ENCODE measurements at regions not wholly inside any gene's neighbourhood (a gene's known extent, or its start where the extent isn't known, plus 50 kb on each side); places are given as distances from the start of the nearest gene placed in this dataset.
"Not testable (repeated sequence)": the region's sequence is repeated elsewhere in the genome, so short reads cannot be mapped to it uniquely, and the experiment has no call there.

GRCh38 chr2:158866082-158866481 is 71.0 kb downstream of the DAPL1 start:
- H3K4me1 Mint-ChIP-seq; H3K9me3 Mint-ChIP-seq; H3K4me3 Mint-ChIP-seq; H3K27me3 Mint-ChIP-seq; H3K27ac Mint-ChIP-seq; H3K36me3 Mint-ChIP-seq (ENCODE audit: low read depth); ATAC-seq (replicated peaks): not testable (repeated sequence)

- H3K27me3 Mint-ChIP-seq; ATAC-seq (replicated peaks); H3K9me3 Mint-ChIP-seq; H3K27ac Mint-ChIP-seq; H3K36me3 Mint-ChIP-seq (ENCODE audit: low read depth); H3K4me1 Mint-ChIP-seq; H3K4me3 Mint-ChIP-seq: not testable (repeated sequence)
These were observed 72.5 kb downstream of the DAPL1 start for GRCh38 chr2:158867531-158868191.

DNA sequence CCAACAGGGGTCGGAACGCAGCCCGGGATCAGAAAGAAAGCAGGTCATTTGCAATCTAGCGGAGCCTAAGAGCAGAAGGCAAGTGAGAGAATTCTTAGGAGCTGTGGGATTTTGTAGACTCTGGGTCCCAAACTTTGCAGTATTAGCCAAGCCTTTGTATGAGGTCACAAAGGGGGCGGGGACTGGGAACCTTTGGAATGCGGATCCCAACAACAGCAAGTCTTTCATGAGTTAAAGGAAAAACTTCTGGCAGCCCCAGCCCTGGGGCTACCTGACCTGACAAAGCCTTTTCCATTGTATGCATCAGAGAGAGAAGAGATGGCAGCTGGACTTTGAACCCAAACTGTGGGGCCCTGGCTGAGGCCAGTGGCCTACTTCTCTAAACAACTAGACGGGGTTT is 73.3 kb downstream of the DAPL1 start:
- not testable (repeated sequence) for H3K36me3 Mint-ChIP-seq (ENCODE audit: low read depth); H3K9me3 Mint-ChIP-seq; H3K4me1 Mint-ChIP-seq; H3K4me3 Mint-ChIP-seq; ATAC-seq (replicated peaks); H3K27ac Mint-ChIP-seq; H3K27me3 Mint-ChIP-seq

GRCh38 chr2:158869122-158869521 is 74.0 kb downstream of the DAPL1 start:
- ATAC-seq (replicated peaks); H3K27me3 Mint-ChIP-seq; H3K9me3 Mint-ChIP-seq; H3K36me3 Mint-ChIP-seq (ENCODE audit: low read depth); H3K27ac Mint-ChIP-seq; H3K4me1 Mint-ChIP-seq; H3K4me3 Mint-ChIP-seq: not testable (repeated sequence)

- H3K9me3 Mint-ChIP-seq; ATAC-seq (replicated peaks); H3K36me3 Mint-ChIP-seq (ENCODE audit: low read depth); H3K4me1 Mint-ChIP-seq; H3K27me3 Mint-ChIP-seq; H3K4me3 Mint-ChIP-seq; H3K27ac Mint-ChIP-seq: not testable (repeated sequence)
These were observed 74.5 kb downstream of the DAPL1 start for GRCh38 chr2:158869609-158870008.

DNA sequence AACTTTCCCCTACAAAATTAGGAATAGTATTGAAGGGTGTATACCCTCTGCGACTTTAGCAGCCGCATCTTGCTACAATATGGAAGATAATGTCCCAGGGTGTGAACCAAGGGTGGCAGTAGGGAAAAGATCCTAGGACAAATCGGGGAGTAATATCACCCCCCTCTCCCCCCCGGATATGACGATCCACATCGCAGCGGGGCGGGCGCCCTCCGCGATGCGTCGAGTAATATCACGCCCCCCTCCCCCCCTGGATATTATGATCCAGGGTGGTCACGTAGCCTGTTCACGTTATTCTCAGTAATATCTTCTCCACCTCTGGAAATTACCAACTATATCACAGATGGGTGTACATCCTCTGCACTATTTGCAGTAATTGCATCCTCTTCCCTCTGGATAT is 82.9 kb downstream of the DAPL1 start:
- no peaks in the 10 kb centered on the region for H3K9me3 Mint-ChIP-seq
- H3K27me3 Mint-ChIP-seq: no peaks in the 10 kb centered on the region
- no peaks in the 10 kb centered on the region for H3K36me3 Mint-ChIP-seq (ENCODE audit: low read depth)
- no peak overlapping the region for H3K27ac Mint-ChIP-seq
- no peaks in the 10 kb centered on the region for H3K4me1 Mint-ChIP-seq
- H3K4me3 Mint-ChIP-seq: no peak overlapping the region
- no peak for ATAC-seq (replicated peaks)

GRCh38 chr2:158879229-158879903 is 84.2 kb downstream of the DAPL1 start:
- no peak overlapping the region for H3K4me3 Mint-ChIP-seq
- H3K9me3 Mint-ChIP-seq: no peaks in the 10 kb centered on the region
- no peak for ATAC-seq (replicated peaks)
- no peak overlapping the region for H3K27ac Mint-ChIP-seq
- H3K27me3 Mint-ChIP-seq: no peaks in the 10 kb centered on the region
- H3K36me3 Mint-ChIP-seq (ENCODE audit: low read depth): no peaks in the 10 kb centered on the region
- H3K4me1 Mint-ChIP-seq: no peaks in the 10 kb centered on the region

GRCh38 chr2:158882297-158882696 is 86.1 kb upstream of the TANC1 start:
- no peak for ATAC-seq (replicated peaks)
- Mint-ChIP-seq H3K27me3 (peaks cover 6% of the 10 kb centered on the region), H3K9me3 (no peaks in the 10 kb centered on the region), H3K4me3 (no peak overlapping the region), H3K4me1 (no peaks in the 10 kb centered on the region), H3K36me3 (ENCODE audit: low read depth) (no peaks in the 10 kb centered on the region), H3K27ac (no peak overlapping the region)

- not testable (repeated sequence) for H3K27ac Mint-ChIP-seq; ATAC-seq (replicated peaks); H3K4me3 Mint-ChIP-seq; H3K36me3 Mint-ChIP-seq (ENCODE audit: low read depth); H3K4me1 Mint-ChIP-seq; H3K9me3 Mint-ChIP-seq
- H3K27me3 Mint-ChIP-seq: peaks cover 10% of the 10 kb centered on the region
These were observed 83.9 kb upstream of the TANC1 start for GRCh38 chr2:158884552-158884951.

DNA sequence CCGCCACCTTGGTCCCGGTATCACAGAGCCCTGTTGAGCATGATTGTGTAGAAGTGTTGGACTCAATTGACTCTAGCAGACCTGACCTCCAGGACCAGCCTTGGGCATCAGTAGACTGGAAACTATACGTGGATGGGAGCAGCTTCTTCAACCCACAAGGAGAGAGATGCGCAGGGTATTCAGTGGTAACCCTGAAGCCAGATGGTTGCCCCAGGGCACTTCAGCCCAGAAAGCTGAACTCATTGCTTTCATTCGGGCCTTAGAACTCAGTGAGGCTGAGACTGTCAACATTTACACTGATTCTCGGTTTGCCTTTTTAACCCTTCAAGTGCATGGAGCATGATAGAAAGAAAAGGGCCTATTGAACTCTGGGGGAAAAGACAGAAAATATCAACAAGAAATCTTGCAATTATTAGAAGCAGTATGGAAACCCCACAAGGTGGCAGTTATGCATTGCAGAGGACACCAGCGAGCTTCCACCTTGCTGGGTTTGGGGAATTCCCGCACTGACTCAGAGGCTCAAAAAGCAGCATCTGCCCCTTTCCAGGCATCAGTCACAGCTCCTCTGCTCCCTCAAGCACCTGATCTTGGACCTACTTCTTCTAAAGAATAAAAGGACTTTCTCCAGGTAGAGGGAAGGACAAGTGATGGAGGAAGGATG is 83.3 kb upstream of the TANC1 start:
- H3K36me3 Mint-ChIP-seq (ENCODE audit: low read depth); ATAC-seq (replicated peaks); H3K9me3 Mint-ChIP-seq; H3K4me3 Mint-ChIP-seq; H3K27ac Mint-ChIP-seq; H3K4me1 Mint-ChIP-seq: not testable (repeated sequence)
- peaks cover 11% of the 10 kb centered on the region for H3K27me3 Mint-ChIP-seq

GRCh38 chr2:158885679-158886050 is 82.8 kb upstream of the TANC1 start:
- H3K4me1 Mint-ChIP-seq; ATAC-seq (replicated peaks); H3K9me3 Mint-ChIP-seq; H3K27ac Mint-ChIP-seq; H3K4me3 Mint-ChIP-seq; H3K36me3 Mint-ChIP-seq (ENCODE audit: low read depth): not testable (repeated sequence)
- peaks cover 11% of the 10 kb centered on the region for H3K27me3 Mint-ChIP-seq

- Mint-ChIP-seq H3K4me3 (no peak overlapping the region), H3K27ac (peak overlapping the region; percentile 19)
- ATAC-seq (replicated peaks): peak; percentile 86
These were observed 79.1 kb upstream of the TANC1 start for GRCh38 chr2:158889135-158889853.

GRCh38 chr2:158890296-158890905 is 78.0 kb upstream of the TANC1 start:
- Mint-ChIP-seq H3K4me3 (no peak overlapping the region), H3K36me3 (ENCODE audit: low read depth) (no peaks in the 10 kb centered on the region), H3K9me3 (no peaks in the 10 kb centered on the region), H3K4me1 (no peaks in the 10 kb centered on the region), H3K27ac (no peak overlapping the region), H3K27me3 (peaks cover 22% of the 10 kb centered on the region)
- ATAC-seq (replicated peaks): no peak

More at GRCh38 chr2:158889135-158889853, 79.1 kb upstream of the TANC1 start:
- H3K27me3 Mint-ChIP-seq: peaks cover 22% of the 10 kb centered on the region
- H3K4me1 Mint-ChIP-seq: no peaks in the 10 kb centered on the region
- H3K9me3 Mint-ChIP-seq: no peaks in the 10 kb centered on the region
- H3K36me3 Mint-ChIP-seq (ENCODE audit: low read depth): no peaks in the 10 kb centered on the region

- H3K27me3 Mint-ChIP-seq: peaks cover 16% of the 10 kb centered on the region
- no peaks in the 10 kb centered on the region for H3K36me3 Mint-ChIP-seq (ENCODE audit: low read depth)
- H3K4me1 Mint-ChIP-seq: no peaks in the 10 kb centered on the region
- no peak for ATAC-seq (replicated peaks)
- H3K27ac Mint-ChIP-seq: no peak overlapping the region
- H3K9me3 Mint-ChIP-seq: no peaks in the 10 kb centered on the region
- H3K4me3 Mint-ChIP-seq: no peak overlapping the region
These were observed 75.4 kb upstream of the TANC1 start for GRCh38 chr2:158893026-158893425.
